ENCODE measurements at regions not wholly inside any gene's neighbourhood (a gene's known extent, or its start where the extent isn't known, plus 50 kb on each side); places are given as distances from the start of the nearest gene placed in this dataset.

GRCh38 chr10:108147346-108147745, 982.8 kb upstream of the SORCS1 start:
- H3K36me3 ChIP-seq (ENCODE audit: control insufficient read depth, insufficient read depth, low read length): no peaks in the 10 kb centered on the region
- DNase-seq: no peak
- Mint-ChIP-seq H3K27ac (ENCODE audit: unreplicated experiment) (no peak overlapping the region), H3K4me3 (ENCODE audit: unreplicated experiment) (no peak overlapping the region), H3K27me3 (ENCODE audit: insufficient read depth, unreplicated experiment) (no peaks in the 10 kb centered on the region), H3K4me1 (ENCODE audit: low read depth, unreplicated experiment) (no peaks in the 10 kb centered on the region), H3K36me3 (ENCODE audit: insufficient read depth, unreplicated experiment) (no peaks in the 10 kb centered on the region), H3K9me3 (ENCODE audit: unreplicated experiment) (peaks cover 27% of the 10 kb centered on the region)
- H3K4me3 ChIP-seq (ENCODE audit: low read depth, low read length): no peak overlapping the region
- no peak for TF ChIP-seq CTCF (IDR thresholded peaks at IDR 0.05; ENCODE audit: insufficient read depth in 1 of 2, low read depth in 1 of 2, low read length in 1 of 2, severe bottlenecking in 1 of 2, unreplicated experiment in 1 of 2)
- no peaks in the 10 kb centered on the region for H3K4me1 ChIP-seq
- CTCF ChIA-PET: no interaction called here
- H3K27me3 ChIP-seq (replicated peaks; ENCODE audit: control insufficient read depth, insufficient read depth, low read length): no peaks in the 10 kb centered on the region
- BruUV-seq (replicated peaks): no TSS peak
- peaks cover 10% of the 10 kb centered on the region; the same call in 1 of the 2 replicates for H3K9me3 ChIP-seq
- POLR2A ChIA-PET: no interaction called here
- intact Hi-C loops (cut with micrococcal nuclease; ENCODE audit: unreplicated experiment): no loop called here

- no TSS peak for BruUV-seq (replicated peaks)
- DNase-seq: no peak
- Histone ChIP-seq H3K9me3 (no peaks in the 10 kb centered on the region), H3K36me3 (ENCODE audit: control insufficient read depth, insufficient read depth, low read length) (no peaks in the 10 kb centered on the region), H3K4me3 (ENCODE audit: low read depth, low read length) (no peak overlapping the region), H3K4me1 (no peaks in the 10 kb centered on the region), H3K27me3 (replicated peaks; ENCODE audit: control insufficient read depth, insufficient read depth, low read length) (no peaks in the 10 kb centered on the region)
- H3K9me3 Mint-ChIP-seq (ENCODE audit: unreplicated experiment): no peaks in the 10 kb centered on the region
- H3K4me1 Mint-ChIP-seq (ENCODE audit: low read depth, unreplicated experiment): no peaks in the 10 kb centered on the region
- CTCF ChIA-PET: no interaction called here
- H3K27ac Mint-ChIP-seq (ENCODE audit: unreplicated experiment): no peak overlapping the region
- H3K27me3 Mint-ChIP-seq (ENCODE audit: insufficient read depth, unreplicated experiment): no peaks in the 10 kb centered on the region
- H3K4me3 Mint-ChIP-seq (ENCODE audit: unreplicated experiment): no peak overlapping the region
- intact Hi-C loops (cut with micrococcal nuclease; ENCODE audit: unreplicated experiment): no loop called here
- TF ChIP-seq CTCF (IDR thresholded peaks at IDR 0.05; ENCODE audit: insufficient read depth in 1 of 2, low read depth in 1 of 2, low read length in 1 of 2, severe bottlenecking in 1 of 2, unreplicated experiment in 1 of 2): no peak
- H3K36me3 Mint-ChIP-seq (ENCODE audit: insufficient read depth, unreplicated experiment): no peaks in the 10 kb centered on the region
- POLR2A ChIA-PET: no interaction called here
Measured at GRCh38 chr10:108141064-108141463, 976.6 kb upstream of the SORCS1 start.

DNA sequence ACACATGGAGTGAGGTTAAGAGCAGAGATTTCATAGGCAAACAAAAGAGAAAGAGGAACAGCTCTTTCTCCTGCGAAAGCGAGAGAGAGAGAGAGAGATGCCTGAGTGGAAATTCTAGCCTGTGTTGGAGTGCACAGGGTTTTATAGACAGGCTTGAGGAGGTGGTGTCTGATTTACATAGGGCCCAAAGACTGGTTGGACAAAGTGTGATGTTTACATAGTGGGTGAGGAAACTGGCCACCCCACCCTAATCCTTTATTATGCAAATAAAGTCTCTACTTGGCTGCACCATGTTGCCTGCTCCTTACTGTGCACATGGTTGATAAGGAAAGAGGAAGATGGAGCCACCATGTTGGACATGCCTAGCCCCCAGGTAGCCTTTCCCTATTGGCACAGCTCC, 967.8 kb upstream of the SORCS1 start:
- peaks cover 2% of the 10 kb centered on the region for H3K27me3 Mint-ChIP-seq (ENCODE audit: insufficient read depth, unreplicated experiment)
- no peaks in the 10 kb centered on the region for H3K4me1 Mint-ChIP-seq (ENCODE audit: low read depth, unreplicated experiment)
- Histone ChIP-seq H3K27me3 (replicated peaks; ENCODE audit: control insufficient read depth, insufficient read depth, low read length) (no peaks in the 10 kb centered on the region), H3K4me1 (no peaks in the 10 kb centered on the region), H3K36me3 (ENCODE audit: control insufficient read depth, insufficient read depth, low read length) (no peaks in the 10 kb centered on the region), H3K4me3 (ENCODE audit: low read depth, low read length) (no peak overlapping the region), H3K9me3 (no peaks in the 10 kb centered on the region)
- no TSS peak for BruUV-seq (replicated peaks)
- DNase-seq: no peak
- ChIA-PET CTCF (no interaction called here), POLR2A (no interaction called here)
- no peak overlapping the region for H3K27ac Mint-ChIP-seq (ENCODE audit: unreplicated experiment)
- no peak overlapping the region for H3K4me3 Mint-ChIP-seq (ENCODE audit: unreplicated experiment)
- no peaks in the 10 kb centered on the region for H3K36me3 Mint-ChIP-seq (ENCODE audit: insufficient read depth, unreplicated experiment)
- TF ChIP-seq CTCF (IDR thresholded peaks at IDR 0.05; ENCODE audit: insufficient read depth in 1 of 2, low read depth in 1 of 2, low read length in 1 of 2, severe bottlenecking in 1 of 2, unreplicated experiment in 1 of 2): no peak
- no peaks in the 10 kb centered on the region for H3K9me3 Mint-ChIP-seq (ENCODE audit: unreplicated experiment)
- intact Hi-C loops (cut with micrococcal nuclease; ENCODE audit: unreplicated experiment): no loop called here
